Karpas-422 (cell line): ENCODE measurements at regions not wholly inside any gene's neighbourhood (a gene's known extent, or its start where the extent isn't known, plus 50 kb on each side); places are given as distances from the start of the nearest gene placed in this dataset.
A peak's percentile ranks its signal among the peaks of the same experiment; 100 is the strongest.

ENCODE experiments used
- DNase-seq: peaks from one replicate; pipeline ENCODE4 v3.0.0-alpha.2; 2015
- H2AFZ ChIP-seq: fragments of 200-600 bp; sonication (generic); 2 replicates; pipeline ENCODE4 v1.6.1; 2014; ENCODE audit warnings: antibody characterized with exemption, low read length, mixed read lengths
- H3K27ac ChIP-seq: fragments of 200-600 bp; sonication (generic); 2 replicates; pipeline ENCODE4 v1.5.1; 2014; ENCODE audit warnings: mild to moderate bottlenecking, low read length, moderate library complexity
- H3K27me3 ChIP-seq: fragments of 200-600 bp; sonication (generic); 2 replicates; pipeline ENCODE4 v1.6.1; 2014; ENCODE audit warnings: low read length, mixed read lengths
- H3K36me3 ChIP-seq: fragments of 200-600 bp; sonication (generic); 2 replicates; pipeline ENCODE4 v1.6.1; 2014; ENCODE audit warnings: low read length, mixed read lengths; ENCODE audit not compliant: insufficient read depth
- H3K4me1 ChIP-seq: fragments of 200-600 bp; sonication (generic); 2 replicates; pipeline ENCODE4 v1.6.1; 2014; ENCODE audit warnings: mild to moderate bottlenecking, low read length, mixed read lengths
- H3K4me2 ChIP-seq: fragments of 200-600 bp; sonication (generic); 2 replicates; pipeline ENCODE4 v1.6.1; 2014; ENCODE audit warnings: low read length, low read depth, mild to moderate bottlenecking; ENCODE audit not compliant: poor library complexity, severe bottlenecking
- H3K4me3 ChIP-seq: fragments of 200-600 bp; sonication (generic); 2 replicates; pipeline ENCODE4 v1.5.1; 2014; ENCODE audit warnings: mild to moderate bottlenecking, antibody characterized with exemption, low read length, mixed read lengths
- H3K79me2 ChIP-seq: fragments of 200-600 bp; sonication (generic); 2 replicates; pipeline ENCODE4 v1.6.1; 2014; ENCODE audit warnings: mild to moderate bottlenecking, low read length, mixed read lengths
- H3K9ac ChIP-seq: fragments of 200-600 bp; sonication (generic); 2 replicates; pipeline ENCODE4 v1.6.0; 2014; ENCODE audit warnings: low read length
- H3K9me2 ChIP-seq: fragments of 200-600 bp; sonication (generic), shearing (Covaris generic); replicated peaks from 2 replicates; pipeline ENCODE4 v1.6.0; 2014; ENCODE audit warnings: mild to moderate bottlenecking, low read length, moderate library complexity; ENCODE audit not compliant: insufficient read depth
- H3K9me3 ChIP-seq: fragments of 300-700, 200-600 bp; sonication (generic); 2 replicates; pipeline ENCODE4 v1.6.1; 2014; ENCODE audit warnings: low read length, mixed read lengths
- H4K20me1 ChIP-seq: fragments of 200-600 bp; sonication (generic); 2 replicates; pipeline ENCODE4 v1.6.1; 2014; ENCODE audit warnings: mild to moderate bottlenecking, antibody characterized with exemption, low read length, low read depth; ENCODE audit not compliant: insufficient read depth

DNA sequence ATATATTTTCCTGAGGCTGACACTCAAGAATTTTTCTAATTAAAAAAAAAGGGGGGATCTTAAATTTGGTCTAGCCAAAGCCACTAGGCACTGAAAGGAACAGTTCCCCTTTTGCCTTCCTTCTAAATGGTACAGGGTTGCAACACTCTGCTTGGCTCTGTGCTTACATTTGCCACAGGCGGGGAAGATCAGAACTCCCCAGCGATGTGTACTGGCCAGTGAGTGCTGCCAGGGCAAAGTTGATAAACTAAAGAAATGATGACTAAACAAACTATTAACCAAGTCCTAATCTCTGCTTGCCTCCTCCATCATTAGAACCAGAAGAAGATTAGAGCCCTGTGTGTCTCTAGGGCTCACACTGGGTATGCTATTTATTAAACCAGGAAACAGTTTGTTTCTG lies 75.3 kb upstream of the SCEL start:
- Histone ChIP-seq H3K4me2 (no peak overlapping the region), H3K4me1 (peaks cover 4% of the 10 kb centered on the region; the same call in 1 of the 2 replicates), H3K9ac (no peak overlapping the region), H3K9me2 (no peaks in the 10 kb centered on the region), H3K4me3 (no peak overlapping the region), H3K9me3 (no peaks in the 10 kb centered on the region), H3K27ac (no peak overlapping the region), H2AFZ (no peak overlapping the region), H3K36me3 (no peaks in the 10 kb centered on the region), H3K27me3 (no peaks in the 10 kb centered on the region), H3K79me2 (no peaks in the 10 kb centered on the region), H4K20me1 (no peaks in the 10 kb centered on the region)
- DNase-seq, result no peak

DNA sequence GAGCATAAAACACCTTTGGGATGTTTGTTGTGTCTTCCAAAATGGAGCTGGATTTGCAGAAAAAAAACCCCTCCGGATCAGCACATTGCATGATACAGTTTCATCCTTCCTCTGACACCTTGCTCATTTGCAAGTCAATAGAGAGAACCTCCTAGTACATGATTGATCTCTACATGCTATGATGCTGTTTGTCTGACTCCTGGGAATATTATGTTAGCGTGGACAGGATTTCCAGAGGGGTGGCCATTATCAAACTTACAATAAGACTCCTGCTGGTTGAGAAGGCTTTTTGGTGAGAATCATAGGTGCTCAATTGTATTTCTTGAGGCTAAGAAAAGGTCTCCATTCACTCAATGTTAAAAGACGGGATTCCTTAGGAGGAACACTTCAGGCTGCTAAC lies 75.9 kb upstream of the SCEL start:
- no peak overlapping the region for H3K4me3 ChIP-seq

DNA sequence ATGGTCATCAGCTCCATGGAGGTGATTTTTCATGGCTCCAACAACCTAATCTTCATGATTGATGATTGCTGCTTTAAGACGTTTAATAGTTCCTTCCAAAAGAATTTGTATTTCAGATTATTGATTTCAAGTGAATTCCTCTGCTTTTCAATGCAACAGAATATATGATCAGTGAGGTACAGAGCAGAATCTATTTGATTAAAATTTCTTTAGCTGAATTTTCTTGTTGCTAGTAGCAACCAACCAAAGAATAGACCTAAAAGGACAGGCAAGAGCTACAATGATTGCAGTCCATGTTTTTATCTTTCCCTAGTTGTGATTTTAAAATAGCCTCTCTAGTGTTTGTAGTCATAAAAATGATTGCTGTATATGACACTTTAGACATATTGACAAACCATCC lies 76.8 kb upstream of the SCEL start:
- Histone ChIP-seq H3K4me3 (no peak overlapping the region), H3K27me3 (no peaks in the 10 kb centered on the region), H4K20me1 (no peaks in the 10 kb centered on the region), H3K27ac (no peak overlapping the region), H3K4me1 (peaks cover 4% of the 10 kb centered on the region; the same call in 1 of the 2 replicates), H3K9ac (no peak overlapping the region), H3K9me3 (no peaks in the 10 kb centered on the region), H3K4me2 (no peak overlapping the region), H2AFZ (no peak overlapping the region), H3K79me2 (no peaks in the 10 kb centered on the region), H3K9me2 (no peaks in the 10 kb centered on the region), H3K36me3 (no peaks in the 10 kb centered on the region)
- no peak for DNase-seq

More for the DNA sequence above, 75.9 kb upstream of the SCEL start:
- no peaks in the 10 kb centered on the region for H3K9me2 ChIP-seq
- no peaks in the 10 kb centered on the region for H3K36me3 ChIP-seq
- H2AFZ ChIP-seq, result no peak overlapping the region
- peaks cover 4% of the 10 kb centered on the region; the same call in 1 of the 2 replicates for H3K4me1 ChIP-seq
- no peaks in the 10 kb centered on the region for H4K20me1 ChIP-seq
- no peak for DNase-seq
- no peaks in the 10 kb centered on the region for H3K27me3 ChIP-seq
- no peaks in the 10 kb centered on the region for H3K9me3 ChIP-seq
- H3K79me2 ChIP-seq, result no peaks in the 10 kb centered on the region
- no peak overlapping the region for H3K9ac ChIP-seq
- H3K27ac ChIP-seq, result no peak overlapping the region
- H3K4me2 ChIP-seq, result no peak overlapping the region

DNA sequence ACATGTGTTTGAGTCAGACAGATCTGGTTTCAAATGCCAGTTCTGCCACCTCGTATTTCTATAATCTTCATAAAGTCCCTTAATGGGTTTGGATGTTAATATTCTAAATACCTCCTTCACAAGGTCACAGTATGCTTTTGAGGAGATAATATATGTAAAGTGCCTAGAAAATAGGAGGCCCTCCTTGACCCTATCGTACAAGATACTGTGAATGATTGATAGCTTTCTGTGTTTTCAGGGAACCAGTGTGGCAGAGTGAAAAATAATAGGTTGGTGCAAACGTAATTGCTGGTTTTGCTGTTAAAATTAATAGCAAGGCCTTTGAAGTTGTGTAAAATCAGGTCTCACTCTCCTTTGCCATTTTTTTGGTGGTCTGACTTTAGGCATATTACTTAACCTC lies 77.5 kb upstream of the SCEL start:
- H3K36me3 ChIP-seq, result no peaks in the 10 kb centered on the region
- no peak overlapping the region for H2AFZ ChIP-seq
- no peaks in the 10 kb centered on the region for H3K79me2 ChIP-seq
- H3K4me2 ChIP-seq, result no peak overlapping the region
- H3K27me3 ChIP-seq, result no peaks in the 10 kb centered on the region
- peaks cover 4% of the 10 kb centered on the region; the same call in 1 of the 2 replicates for H3K4me1 ChIP-seq
- H3K9me2 ChIP-seq, result no peaks in the 10 kb centered on the region
- H3K9me3 ChIP-seq, result no peaks in the 10 kb centered on the region
- no peak overlapping the region for H3K4me3 ChIP-seq
- no peaks in the 10 kb centered on the region for H4K20me1 ChIP-seq
- H3K27ac ChIP-seq, result no peak overlapping the region
- no peak for DNase-seq
- H3K9ac ChIP-seq, result no peak overlapping the region

DNA sequence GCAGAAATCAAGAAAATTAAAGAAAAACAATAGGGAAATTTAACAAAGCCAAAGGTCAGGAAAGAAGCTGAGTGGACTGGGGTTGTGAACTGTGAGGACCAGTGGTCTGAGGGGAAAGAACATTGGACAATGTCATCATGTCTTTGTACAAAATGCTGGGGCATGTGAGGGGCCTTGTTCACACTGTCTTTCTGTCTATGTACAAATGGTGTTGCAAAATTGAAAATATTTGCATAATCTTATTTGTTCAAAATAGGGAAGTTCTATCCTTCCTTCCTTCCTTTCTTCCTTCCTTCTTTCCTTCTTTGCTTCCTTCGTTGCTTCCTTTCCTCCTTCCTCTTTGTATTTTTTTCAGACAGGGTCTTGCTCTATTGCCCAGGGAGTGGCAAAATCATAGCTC lies 79.2 kb upstream of the SCEL start:
- H3K27ac ChIP-seq, result no peak overlapping the region
- peaks cover 4% of the 10 kb centered on the region; the same call in 1 of the 2 replicates for H3K4me1 ChIP-seq
- H3K4me3 ChIP-seq, result no peak overlapping the region
- H3K79me2 ChIP-seq, result no peaks in the 10 kb centered on the region
- no peak overlapping the region for H3K4me2 ChIP-seq
- no peaks in the 10 kb centered on the region for H3K9me2 ChIP-seq
- no peaks in the 10 kb centered on the region for H3K9me3 ChIP-seq
- DNase-seq, result no peak
- H3K9ac ChIP-seq, result no peak overlapping the region
- no peaks in the 10 kb centered on the region for H4K20me1 ChIP-seq
- H3K36me3 ChIP-seq, result no peaks in the 10 kb centered on the region
- no peak overlapping the region for H2AFZ ChIP-seq
- H3K27me3 ChIP-seq, result no peaks in the 10 kb centered on the region

DNA sequence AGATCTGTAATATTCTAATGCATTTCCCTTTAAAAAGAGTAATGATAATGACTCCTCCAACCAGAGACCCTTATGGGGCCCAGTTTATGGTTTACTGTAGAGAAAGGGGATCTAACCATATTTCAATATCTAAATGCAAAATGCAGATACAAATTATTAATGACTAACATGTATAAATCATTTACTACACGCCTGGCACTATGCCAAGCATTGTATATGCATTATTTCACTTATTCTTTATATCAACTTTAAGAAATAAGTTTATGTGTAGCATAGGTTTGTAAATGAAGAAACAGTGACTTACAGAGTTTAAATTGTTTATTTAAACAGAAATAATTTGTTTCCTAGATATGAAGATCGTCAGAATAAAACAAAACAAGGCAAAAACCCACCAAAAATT lies 86.2 kb upstream of the SCEL start:
- H4K20me1 ChIP-seq, result no peaks in the 10 kb centered on the region
- DNase-seq, result no peak
- H3K9me3 ChIP-seq, result no peaks in the 10 kb centered on the region
- H3K9ac ChIP-seq, result no peak overlapping the region
- H3K4me2 ChIP-seq, result no peak overlapping the region
- H2AFZ ChIP-seq, result no peak overlapping the region
- no peak overlapping the region for H3K4me3 ChIP-seq
- no peak overlapping the region for H3K27ac ChIP-seq
- H3K79me2 ChIP-seq, result no peaks in the 10 kb centered on the region
- no peaks in the 10 kb centered on the region for H3K4me1 ChIP-seq
- no peaks in the 10 kb centered on the region for H3K9me2 ChIP-seq
- no peaks in the 10 kb centered on the region for H3K27me3 ChIP-seq
- H3K36me3 ChIP-seq, result no peaks in the 10 kb centered on the region

DNA sequence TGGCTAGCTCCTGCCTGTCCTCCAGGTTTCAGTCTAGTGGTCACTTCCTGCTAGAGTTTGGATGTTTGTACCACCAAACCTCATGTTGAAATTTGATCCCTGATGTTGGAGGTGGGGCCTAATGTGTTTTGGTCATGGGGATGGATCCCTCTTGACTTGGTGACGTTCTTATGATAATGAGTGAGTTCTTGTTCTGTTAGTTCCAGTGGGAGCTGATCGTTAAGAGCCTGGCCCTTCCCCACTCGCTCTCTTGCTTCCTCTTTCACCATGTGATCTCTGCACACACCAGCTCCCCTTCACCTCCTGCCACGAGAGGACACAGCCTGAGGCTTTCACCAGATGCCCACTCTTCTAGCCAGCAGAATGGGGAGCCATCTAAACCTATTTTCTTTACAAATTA lies 86.8 kb upstream of the SCEL start:
- H2AFZ ChIP-seq, result peak overlapping the region; percentile 8; the same call in 1 of the 2 replicates
- DNase-seq, result no peak

DNA sequence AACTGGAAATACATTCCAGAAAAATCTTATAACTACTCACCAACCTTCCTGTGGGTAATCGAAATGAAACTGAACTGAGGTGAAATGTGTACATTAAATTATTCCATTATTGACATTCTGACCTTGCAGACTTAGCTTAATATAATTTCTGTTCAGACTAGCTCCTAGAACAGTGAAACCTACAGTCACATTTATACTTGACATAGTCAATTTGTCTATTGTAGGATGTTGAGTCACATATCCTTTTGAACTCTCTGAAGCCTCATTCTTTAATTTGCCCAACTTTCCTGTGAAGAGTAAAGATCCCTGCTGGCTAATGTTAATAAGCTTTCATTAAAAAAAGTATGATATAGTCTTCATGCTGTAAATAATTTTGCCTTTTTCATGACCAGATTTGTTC lies 92.0 kb upstream of the SCEL start:
- Histone ChIP-seq H3K4me1 (no peaks in the 10 kb centered on the region), H3K9me2 (no peaks in the 10 kb centered on the region), H3K27ac (no peak overlapping the region), H3K27me3 (no peaks in the 10 kb centered on the region), H3K4me3 (no peak overlapping the region), H2AFZ (no peak overlapping the region), H3K36me3 (no peaks in the 10 kb centered on the region), H3K9ac (no peak overlapping the region), H3K9me3 (no peaks in the 10 kb centered on the region), H3K4me2 (no peak overlapping the region), H4K20me1 (no peaks in the 10 kb centered on the region), H3K79me2 (no peaks in the 10 kb centered on the region)
- DNase-seq, result no peak

More for the DNA sequence above, 86.8 kb upstream of the SCEL start:
- Histone ChIP-seq H3K36me3 (no peaks in the 10 kb centered on the region), H3K4me2 (no peak overlapping the region), H3K9me3 (no peaks in the 10 kb centered on the region), H3K27ac (no peak overlapping the region), H3K4me3 (no peak overlapping the region), H3K27me3 (no peaks in the 10 kb centered on the region), H3K9ac (no peak overlapping the region), H4K20me1 (no peaks in the 10 kb centered on the region), H3K79me2 (no peaks in the 10 kb centered on the region), H3K4me1 (no peaks in the 10 kb centered on the region), H3K9me2 (no peaks in the 10 kb centered on the region)

DNA sequence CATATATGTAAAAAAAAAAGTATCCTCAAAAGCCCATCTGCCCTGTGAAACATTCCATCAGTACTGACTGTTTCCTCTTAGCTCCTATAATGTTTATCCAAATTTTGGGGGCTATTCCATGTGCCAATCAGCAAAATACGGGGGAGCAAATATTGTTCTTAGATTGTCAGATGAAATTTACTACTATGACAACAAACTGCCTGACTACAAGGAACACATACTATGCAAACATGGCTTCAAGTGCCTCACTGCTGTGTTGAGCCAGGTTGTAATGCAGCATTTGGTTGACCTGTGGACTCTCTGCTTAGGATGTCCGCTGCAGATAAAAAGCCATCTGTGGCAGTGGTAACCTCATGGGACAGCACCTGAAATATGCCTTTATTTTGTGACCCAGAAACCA lies 98.2 kb upstream of the SCEL start:
- Histone ChIP-seq H3K27ac (no peak overlapping the region), H3K9me2 (no peaks in the 10 kb centered on the region), H4K20me1 (no peaks in the 10 kb centered on the region), H3K27me3 (no peaks in the 10 kb centered on the region), H3K4me2 (no peak overlapping the region), H3K4me3 (no peak overlapping the region), H3K9ac (no peak overlapping the region), H3K4me1 (no peaks in the 10 kb centered on the region), H3K9me3 (no peaks in the 10 kb centered on the region), H3K36me3 (no peaks in the 10 kb centered on the region), H3K79me2 (no peaks in the 10 kb centered on the region), H2AFZ (no peak overlapping the region)
- no peak for DNase-seq
